ENCODE measurements at regions not wholly inside any gene's neighbourhood (a gene's known extent, or its start where the extent isn't known, plus 50 kb on each side); places are given as distances from the start of the nearest gene placed in this dataset.

DNA sequence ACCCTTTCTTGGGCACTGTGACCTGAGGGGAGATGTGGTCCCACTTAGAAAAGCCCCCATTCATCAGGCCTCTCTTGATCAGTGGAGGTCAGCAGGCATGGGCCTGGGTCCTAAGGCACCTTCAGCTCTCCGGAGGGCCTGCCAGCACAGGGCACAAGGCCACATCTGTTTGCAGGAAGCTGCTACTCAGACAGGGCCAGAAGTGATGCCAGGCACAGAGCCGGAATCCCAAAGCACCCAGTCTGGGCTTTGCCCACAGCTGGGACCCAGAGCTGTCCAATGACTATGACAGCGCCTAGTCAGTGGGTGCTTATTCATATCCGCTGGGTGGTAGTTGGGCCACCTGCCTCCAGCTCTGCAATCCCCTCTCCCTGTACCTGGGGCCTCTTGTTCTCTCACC, 63.2 kb upstream of the ELN start:
- no peak overlapping the region for H3K4me3 ChIP-seq (ENCODE audit: low read length)
- peaks cover 16% of the 10 kb centered on the region for H3K9me3 ChIP-seq (ENCODE audit: control insufficient read depth, low read depth, low read length)
- no peaks in the 10 kb centered on the region for H3K27me3 ChIP-seq (ENCODE audit: control insufficient read depth, insufficient read depth, low read length)
- whole genome bisulfite sequencing (ENCODE audit: insufficient coverage, low lambda C conversion rate): no CpG with 5 or more reads among the region's 4 CpGs
- H3K27ac ChIP-seq (ENCODE audit: low read length): no peak overlapping the region
- no peaks in the 10 kb centered on the region for H3K36me3 ChIP-seq (ENCODE audit: control insufficient read depth, insufficient read depth, low read length)
- DNase-seq: no peak
- no peaks in the 10 kb centered on the region for H3K4me1 ChIP-seq (ENCODE audit: control insufficient read depth, insufficient read depth, low read length)

DNA sequence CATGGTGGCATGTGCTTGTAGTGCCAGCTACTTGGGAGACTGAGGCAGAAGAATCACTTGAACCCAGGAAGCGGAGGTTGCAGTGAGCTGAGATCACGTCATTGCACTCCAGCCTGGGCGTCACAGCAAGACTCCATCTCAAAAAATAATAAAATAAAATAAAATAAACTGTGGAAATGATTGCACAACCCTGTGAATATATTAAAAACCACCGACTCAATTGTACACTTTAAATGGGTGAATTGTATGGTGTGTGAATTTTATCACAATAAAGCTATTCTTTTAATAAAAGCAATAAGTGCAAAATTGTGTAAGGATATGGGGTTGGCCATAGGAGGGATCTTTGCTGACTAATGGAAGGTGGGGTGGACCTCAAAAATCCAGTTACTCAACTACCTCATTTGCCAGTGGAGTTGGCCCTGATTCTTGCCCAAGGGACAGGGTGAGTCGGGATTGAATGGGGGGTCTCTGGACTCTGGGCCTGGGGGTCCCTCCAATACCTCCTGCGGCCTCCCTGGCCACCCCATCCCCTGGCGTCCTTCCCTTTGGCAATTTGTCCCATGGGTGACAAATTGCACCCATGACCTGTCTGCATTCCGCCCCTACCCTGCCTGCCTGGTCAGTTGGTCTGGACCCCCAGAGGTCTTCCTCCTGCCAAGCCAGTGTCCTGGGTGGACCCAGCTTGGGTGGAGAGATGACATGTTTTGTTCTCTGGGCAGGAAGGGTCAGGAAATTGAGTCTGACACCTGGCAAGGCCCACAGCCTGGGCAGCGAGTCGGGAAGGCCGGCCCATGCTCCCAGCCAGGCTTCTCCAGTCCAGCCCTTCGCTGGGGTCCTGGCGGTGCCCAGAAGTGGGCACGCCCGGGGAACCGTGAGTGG, 61.7 kb upstream of the ELN start:
- Histone ChIP-seq H3K4me1 (ENCODE audit: control insufficient read depth, insufficient read depth, low read length) (no peaks in the 10 kb centered on the region), H3K9me3 (ENCODE audit: control insufficient read depth, low read depth, low read length) (peaks cover 16% of the 10 kb centered on the region), H3K4me3 (ENCODE audit: low read length) (no peak overlapping the region), H3K27me3 (ENCODE audit: control insufficient read depth, insufficient read depth, low read length) (no peaks in the 10 kb centered on the region), H3K36me3 (ENCODE audit: control insufficient read depth, insufficient read depth, low read length) (no peaks in the 10 kb centered on the region), H3K27ac (ENCODE audit: low read length) (no peak overlapping the region)
- no peak for DNase-seq
- 100% methylated on average over 2 of the region's 16 CpGs for WGBS (ENCODE audit: insufficient coverage, low lambda C conversion rate)

DNA sequence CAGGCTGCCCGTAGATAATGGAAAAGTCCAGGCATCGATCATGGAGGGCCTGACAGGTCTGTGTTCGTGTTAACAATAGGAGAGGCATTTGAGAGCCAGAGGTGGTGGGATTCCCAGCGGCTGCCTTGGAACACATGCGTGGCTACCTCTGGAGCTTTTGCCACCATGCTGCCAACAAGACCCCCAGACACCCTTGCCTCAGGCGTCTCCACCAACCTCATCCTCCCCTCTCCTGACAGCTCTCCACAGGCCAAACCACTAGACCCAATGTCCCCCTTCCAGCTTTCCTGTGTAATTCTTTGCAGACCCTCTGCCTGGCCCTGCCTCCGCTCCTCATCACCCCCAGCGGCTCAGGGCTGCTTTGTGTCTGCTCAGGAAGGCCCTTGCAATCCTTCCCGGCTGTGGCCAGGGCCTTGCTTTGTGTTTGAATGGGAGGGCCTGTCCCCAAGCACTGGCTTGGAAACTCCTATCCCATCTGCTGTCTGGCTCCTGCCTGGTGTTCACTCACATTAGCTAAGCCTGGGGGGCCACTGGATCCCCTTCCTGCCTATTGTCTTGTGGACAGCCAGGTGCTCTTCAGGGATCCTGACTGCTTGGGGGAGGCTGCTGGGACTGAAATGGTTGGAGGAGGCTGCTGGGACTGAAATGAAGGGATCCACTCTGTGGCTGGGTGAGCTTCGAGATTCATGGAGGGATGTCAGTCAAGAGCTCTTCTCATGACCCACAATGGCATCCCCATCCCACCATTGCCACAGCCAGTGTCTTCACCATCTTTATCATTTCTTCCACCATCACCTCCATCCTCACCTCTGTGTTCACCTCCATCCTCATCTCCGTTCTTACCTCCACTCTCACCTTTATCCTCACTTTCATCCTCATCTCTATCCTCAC, 60.8 kb upstream of the ELN start:
- Histone ChIP-seq H3K9me3 (ENCODE audit: control insufficient read depth, low read depth, low read length) (peaks cover 16% of the 10 kb centered on the region), H3K27me3 (ENCODE audit: control insufficient read depth, insufficient read depth, low read length) (no peaks in the 10 kb centered on the region), H3K4me3 (ENCODE audit: low read length) (no peak overlapping the region), H3K36me3 (ENCODE audit: control insufficient read depth, insufficient read depth, low read length) (no peaks in the 10 kb centered on the region), H3K4me1 (ENCODE audit: control insufficient read depth, insufficient read depth, low read length) (no peaks in the 10 kb centered on the region), H3K27ac (ENCODE audit: low read length) (no peak overlapping the region)
- no peak for DNase-seq
- WGBS (ENCODE audit: insufficient coverage, low lambda C conversion rate): 0% methylated on average over 1 of the region's 11 CpGs

DNA sequence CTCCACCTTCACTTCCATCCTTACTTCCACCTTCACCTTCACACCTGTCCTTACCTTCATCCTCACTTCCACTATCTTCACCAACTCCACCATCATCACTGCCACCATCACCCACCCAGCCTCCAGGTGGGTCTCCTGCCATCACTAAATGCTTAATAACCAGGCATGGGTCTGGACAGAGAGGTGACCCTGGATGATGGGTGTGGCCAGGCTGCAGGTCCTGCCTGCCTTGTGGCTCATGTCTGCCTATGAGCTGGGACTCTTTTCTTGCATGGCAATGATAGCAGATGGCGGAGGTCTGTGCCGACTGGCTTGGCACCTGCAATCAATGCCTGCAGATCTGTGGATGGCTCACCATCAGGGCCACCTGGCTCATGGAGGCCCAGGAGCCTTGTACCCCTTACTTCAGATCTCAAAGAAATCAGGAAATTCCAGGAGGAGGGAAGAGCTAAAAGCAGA, 60.1 kb upstream of the ELN start:
- Histone ChIP-seq H3K9me3 (ENCODE audit: control insufficient read depth, low read depth, low read length) (peaks cover 16% of the 10 kb centered on the region), H3K36me3 (ENCODE audit: control insufficient read depth, insufficient read depth, low read length) (no peaks in the 10 kb centered on the region), H3K4me3 (ENCODE audit: low read length) (no peak overlapping the region), H3K4me1 (ENCODE audit: control insufficient read depth, insufficient read depth, low read length) (no peaks in the 10 kb centered on the region), H3K27me3 (ENCODE audit: control insufficient read depth, insufficient read depth, low read length) (no peaks in the 10 kb centered on the region), H3K27ac (ENCODE audit: low read length) (no peak overlapping the region)
- no CpG with 5 or more reads among the region's 2 CpGs for WGBS (ENCODE audit: insufficient coverage, low lambda C conversion rate)
- no peak for DNase-seq

DNA sequence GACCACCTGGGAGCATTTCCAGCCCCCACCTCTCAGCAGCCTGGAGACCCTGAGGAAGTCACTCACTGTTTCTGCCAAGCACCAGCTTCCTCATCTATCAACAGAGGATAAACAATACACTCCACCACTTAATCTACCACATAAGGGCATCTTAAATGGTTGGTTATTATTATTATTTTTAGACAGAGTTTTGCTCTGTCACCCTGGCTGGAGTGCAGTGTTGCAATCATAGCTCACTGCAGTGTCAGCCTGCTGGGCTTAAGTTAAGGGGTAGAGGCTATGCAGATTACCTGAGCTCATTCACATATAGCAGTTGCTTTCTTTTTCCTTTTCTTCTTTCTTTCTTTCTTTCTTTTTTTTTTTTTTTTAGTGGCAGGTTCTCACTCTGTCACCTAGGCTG, 59.5 kb upstream of the ELN start:
- no peak overlapping the region for H3K4me3 ChIP-seq (ENCODE audit: low read length)
- H3K27ac ChIP-seq (ENCODE audit: low read length): no peak overlapping the region
- H3K27me3 ChIP-seq (ENCODE audit: control insufficient read depth, insufficient read depth, low read length): no peaks in the 10 kb centered on the region
- DNase-seq: no peak
- no peaks in the 10 kb centered on the region for H3K36me3 ChIP-seq (ENCODE audit: control insufficient read depth, insufficient read depth, low read length)
- no peaks in the 10 kb centered on the region for H3K4me1 ChIP-seq (ENCODE audit: control insufficient read depth, insufficient read depth, low read length)
- peaks cover 12% of the 10 kb centered on the region for H3K9me3 ChIP-seq (ENCODE audit: control insufficient read depth, low read depth, low read length)

DNA sequence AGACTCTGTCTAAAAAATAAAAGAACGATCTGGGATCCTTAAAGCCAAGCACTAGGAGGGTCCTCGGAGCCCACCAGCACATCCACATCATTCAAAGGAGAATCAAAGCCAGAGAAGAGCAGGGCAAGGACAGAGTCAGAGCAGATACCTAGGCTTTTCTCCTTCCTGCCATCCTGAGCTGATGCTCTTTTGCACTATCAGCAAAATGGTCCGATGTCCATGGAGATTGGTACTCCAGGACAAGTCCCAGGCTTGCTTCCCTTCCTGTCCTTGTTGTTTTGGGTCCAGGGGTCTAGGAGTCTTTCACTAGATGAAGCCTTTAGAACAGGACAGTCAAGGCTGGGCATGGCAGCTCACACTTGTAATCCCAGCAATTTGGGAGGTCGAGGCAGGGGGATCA, 58.0 kb upstream of the ELN start:
- DNase-seq: no peak
- Histone ChIP-seq H3K4me3 (ENCODE audit: low read length) (no peak overlapping the region), H3K4me1 (ENCODE audit: control insufficient read depth, insufficient read depth, low read length) (no peaks in the 10 kb centered on the region), H3K27ac (ENCODE audit: low read length) (no peak overlapping the region), H3K36me3 (ENCODE audit: control insufficient read depth, insufficient read depth, low read length) (no peaks in the 10 kb centered on the region), H3K27me3 (ENCODE audit: control insufficient read depth, insufficient read depth, low read length) (no peaks in the 10 kb centered on the region), H3K9me3 (ENCODE audit: control insufficient read depth, low read depth, low read length) (no peaks in the 10 kb centered on the region)
- WGBS (ENCODE audit: insufficient coverage, low lambda C conversion rate): no CpG with 5 or more reads among the region's 4 CpGs

DNA sequence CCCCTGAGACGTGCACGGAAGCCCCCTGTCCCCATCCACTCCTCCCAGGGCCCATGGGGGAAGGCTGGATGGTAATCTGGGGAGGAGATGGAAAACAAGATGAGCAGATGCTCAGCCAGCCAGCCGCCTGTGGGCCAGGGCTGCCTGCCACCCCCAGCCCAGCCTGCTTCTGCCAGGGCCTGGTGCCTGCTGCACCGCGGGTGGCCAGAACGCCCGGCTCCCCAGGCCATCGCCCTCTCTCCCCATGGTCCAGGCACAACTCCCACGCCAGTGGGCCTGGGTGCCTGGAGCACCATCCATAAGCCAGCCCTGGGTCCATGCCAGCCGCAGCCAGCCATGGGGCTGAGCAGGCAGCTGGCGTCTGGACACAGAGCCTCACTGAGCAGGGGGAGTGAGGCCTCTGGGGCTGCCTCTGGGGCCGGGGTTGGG, 57.2 kb upstream of the ELN start:
- WGBS (ENCODE audit: insufficient coverage, low lambda C conversion rate): no CpG with 5 or more reads among the region's 12 CpGs
- Histone ChIP-seq H3K27me3 (ENCODE audit: control insufficient read depth, insufficient read depth, low read length) (no peaks in the 10 kb centered on the region), H3K36me3 (ENCODE audit: control insufficient read depth, insufficient read depth, low read length) (no peaks in the 10 kb centered on the region), H3K4me3 (ENCODE audit: low read length) (no peak overlapping the region), H3K4me1 (ENCODE audit: control insufficient read depth, insufficient read depth, low read length) (no peaks in the 10 kb centered on the region), H3K27ac (ENCODE audit: low read length) (no peak overlapping the region), H3K9me3 (ENCODE audit: control insufficient read depth, low read depth, low read length) (no peaks in the 10 kb centered on the region)
- no peak for DNase-seq

DNA sequence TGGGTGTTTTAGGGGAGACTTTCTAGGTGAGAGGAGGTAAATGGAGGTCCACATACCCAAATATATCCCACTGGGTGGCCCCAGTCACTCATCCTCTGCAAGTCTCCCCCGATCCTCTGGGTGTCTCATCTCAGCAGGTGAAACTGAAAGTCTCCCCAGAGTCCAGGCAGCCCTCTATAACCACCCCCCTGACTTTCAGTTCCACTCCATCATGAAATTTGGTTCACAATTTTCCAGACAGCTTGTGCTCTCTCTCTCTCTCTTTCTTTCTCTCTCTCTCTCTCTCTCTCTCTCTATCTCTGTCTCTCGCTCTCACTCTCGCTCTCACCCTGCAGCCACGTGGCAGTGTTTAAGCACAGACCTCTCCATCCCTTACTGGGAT, 56.7 kb upstream of the ELN start:
- DNase-seq: no peak
- WGBS (ENCODE audit: insufficient coverage, low lambda C conversion rate): 80% methylated on average over 1 of the region's 4 CpGs

DNA sequence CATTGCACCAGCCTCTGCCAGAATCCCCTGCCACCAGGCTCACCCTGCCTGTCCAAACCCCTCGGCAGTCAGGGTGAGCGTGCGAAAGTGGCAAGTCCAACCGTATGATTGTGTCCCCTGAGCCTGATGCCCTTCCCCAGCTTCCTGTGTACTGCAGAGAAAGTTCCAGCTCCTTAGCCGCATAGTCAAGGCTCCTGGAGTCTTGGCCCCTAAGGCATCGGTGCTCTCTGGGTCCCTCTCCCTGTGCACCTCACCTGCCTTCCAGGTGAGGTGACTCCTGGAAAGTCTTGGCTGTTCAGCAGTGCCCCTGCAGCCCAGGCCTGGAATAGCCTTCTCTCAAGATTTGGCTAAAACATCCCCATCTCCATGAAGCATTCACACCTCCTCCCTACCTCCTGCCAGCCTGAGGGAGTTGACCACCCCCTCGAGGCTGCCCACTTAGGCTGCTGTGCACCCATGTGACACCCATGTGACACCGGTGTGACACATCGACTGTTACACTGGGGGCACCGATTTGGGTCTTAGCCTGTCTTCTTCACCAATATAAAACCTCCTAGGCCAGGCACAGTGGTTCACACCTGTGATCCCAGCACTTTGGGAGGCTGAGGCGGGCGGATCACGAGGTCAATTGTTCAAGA, 56.1 kb upstream of the ELN start:
- H3K36me3 ChIP-seq (ENCODE audit: control insufficient read depth, insufficient read depth, low read length): no peaks in the 10 kb centered on the region
- WGBS (ENCODE audit: insufficient coverage, low lambda C conversion rate): no CpG with 5 or more reads among the region's 13 CpGs
- DNase-seq: peak in 1 of 2 donors; percentile 18

More for the DNA sequence above, 56.7 kb upstream of the ELN start:
- no peak overlapping the region for H3K4me3 ChIP-seq (ENCODE audit: low read length)
- H3K36me3 ChIP-seq (ENCODE audit: control insufficient read depth, insufficient read depth, low read length): no peaks in the 10 kb centered on the region
- H3K9me3 ChIP-seq (ENCODE audit: control insufficient read depth, low read depth, low read length): no peaks in the 10 kb centered on the region
- no peak overlapping the region for H3K27ac ChIP-seq (ENCODE audit: low read length)
- H3K27me3 ChIP-seq (ENCODE audit: control insufficient read depth, insufficient read depth, low read length): no peaks in the 10 kb centered on the region
- H3K4me1 ChIP-seq (ENCODE audit: control insufficient read depth, insufficient read depth, low read length): no peaks in the 10 kb centered on the region

DNA sequence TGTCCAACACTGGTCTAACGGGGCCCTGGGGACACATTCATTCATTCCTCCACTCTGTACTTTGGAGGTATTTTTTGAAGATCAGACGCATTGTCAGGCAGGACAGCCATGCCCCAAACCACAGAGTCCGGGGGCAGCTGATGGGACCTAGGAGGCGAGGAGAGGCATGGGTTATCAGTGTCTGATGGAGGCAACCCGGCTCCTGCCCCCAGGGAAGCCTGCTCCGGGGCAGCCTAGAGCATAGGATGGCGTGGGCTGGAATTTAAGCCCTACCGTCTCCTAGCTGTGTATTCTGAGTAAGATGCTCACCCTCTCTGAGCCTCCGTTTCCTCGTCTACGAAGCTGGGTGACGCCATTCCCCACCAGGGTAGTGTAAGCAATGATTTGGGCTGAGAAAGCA, 55.4 kb upstream of the ELN start:
- WGBS (ENCODE audit: insufficient coverage, low lambda C conversion rate): no CpG with 5 or more reads among the region's 12 CpGs
- DNase-seq: no peak

More for the DNA sequence above, 56.1 kb upstream of the ELN start:
- Histone ChIP-seq H3K27me3 (ENCODE audit: control insufficient read depth, insufficient read depth, low read length) (no peaks in the 10 kb centered on the region), H3K9me3 (ENCODE audit: control insufficient read depth, low read depth, low read length) (no peaks in the 10 kb centered on the region), H3K27ac (ENCODE audit: low read length) (no peak overlapping the region), H3K4me1 (ENCODE audit: control insufficient read depth, insufficient read depth, low read length) (peaks cover 3% of the 10 kb centered on the region), H3K4me3 (ENCODE audit: low read length) (no peak overlapping the region)

More for the DNA sequence above, 55.4 kb upstream of the ELN start:
- H3K27ac ChIP-seq (ENCODE audit: low read length): no peak overlapping the region
- H3K27me3 ChIP-seq (ENCODE audit: control insufficient read depth, insufficient read depth, low read length): no peaks in the 10 kb centered on the region
- H3K4me1 ChIP-seq (ENCODE audit: control insufficient read depth, insufficient read depth, low read length): peaks cover 11% of the 10 kb centered on the region
- no peaks in the 10 kb centered on the region for H3K9me3 ChIP-seq (ENCODE audit: control insufficient read depth, low read depth, low read length)
- H3K4me3 ChIP-seq (ENCODE audit: low read length): no peak overlapping the region
- H3K36me3 ChIP-seq (ENCODE audit: control insufficient read depth, insufficient read depth, low read length): no peaks in the 10 kb centered on the region

Data from large intestine (tissue), 3 donors.